HepG2 (cell line): ENCODE measurements at regions not wholly inside any gene's neighbourhood (a gene's known extent, or its start where the extent isn't known, plus 50 kb on each side); places are given as distances from the start of the nearest gene placed in this dataset.
"Not testable (repeated sequence)": the region's sequence is repeated elsewhere in the genome, so short reads cannot be mapped to it uniquely, and the experiment has no call there.

Experiments used
- ATAC-seq: fragments of 200-7000 bp; cut with Tn5 transposase; 3 replicates; pipeline ENCODE4 v1.9.1; 2020; ENCODE audit warnings: mild to moderate bottlenecking, moderate library complexity
- BruUV-seq: library from RNA; stranded (reverse); fragments of 400-500 nt; replicated peaks from 2 replicates; lab custom pipeline; 2021; lab: Mats Ljungman, UMichigan
- CTCF ChIA-PET: fragments of 300-600 bp; formaldehyde crosslinking; extraction: SDS; loops from one replicate; lab custom pipeline; 2021; ENCODE audit warnings: low total read pairs, inconsistent platforms, low intra/inter-chr PET ratio; lab: Yijun Ruan, JAX
- POLR2A ChIA-PET: fragments of 350-600 bp; sonication (Branson Sonifier 250); formaldehyde crosslinking; loops from one replicate; lab custom pipeline; 2020; ENCODE audit warnings: antibody characterized with exemption, inconsistent platforms; lab: Yijun Ruan, JAX
- DNase-seq: peaks from one replicate; pipeline ENCODE4 v3.0.0-alpha.2; 2015; ENCODE audit warnings: low spot score
- FAIRE-seq: peaks from 3 replicates; lab custom pipeline; 2011; peaks lifted over from hg19 to GRCh38; lab: Jason Lieb, UNC
- H2AFZ ChIP-seq: one replicate; pipeline ENCODE4 v1.6.1; 2011; ENCODE audit warnings: low read length, inconsistent platforms
- H3K27ac ChIP-seq: fragments of 300-600 bp; 3 replicates; pipeline ENCODE4 v1.8.0; 2011; ENCODE audit warnings: mixed run types, mild to moderate bottlenecking, mixed read lengths, low read length, inconsistent platforms; ENCODE audit not compliant: insufficient read depth; ENCODE audit errors: extremely low read length
- H3K27me3 ChIP-seq, 2 experiments: fragments of 200-600 bp in 1 of 2; 2 replicates in 1 of 2; 3 replicates in 1 of 2; pipeline versions ENCODE4 v1.6.0 to v1.8.0; 2011; ENCODE audit warnings: low read length in 2 of 2, mild to moderate bottlenecking in 2 of 2, moderate library complexity in 2 of 2, inconsistent platforms in 1 of 2; ENCODE audit not compliant: insufficient read depth in 2 of 2, control insufficient read depth in 1 of 2
- H3K36me3 ChIP-seq, 2 experiments: fragments of 200-600 bp in 1 of 2; replicated peaks in 1 of 2; 2 replicates in 1 of 2; 3 replicates in 1 of 2; pipeline versions ENCODE4 v1.5.1 to v1.8.0; 2011; ENCODE audit warnings: low read length in 2 of 2, inconsistent platforms in 1 of 2; ENCODE audit not compliant: insufficient read depth in 2 of 2, control insufficient read depth in 1 of 2
- H3K4me1 ChIP-seq: 2 replicates; pipeline ENCODE4 v1.5.1; 2012; ENCODE audit warnings: low read length, inconsistent platforms; ENCODE audit not compliant: insufficient read depth
- H3K4me2 ChIP-seq: 2 replicates; pipeline ENCODE4 v1.6.0; 2011; ENCODE audit warnings: low read depth, low read length, inconsistent platforms
- H3K4me3 ChIP-seq, 3 experiments: fragments of 200-600 bp in 1 of 3; sonication (generic), shearing (Covaris generic) in 1 of 3; replicated peaks in 1 of 3; 2 replicates each; pipeline ENCODE4 v1.5.1; 2011 to 2016; ENCODE audit warnings: low read length in 3 of 3, inconsistent platforms in 2 of 3, low read depth in 2 of 3, mild to moderate bottlenecking in 2 of 3, control low read depth in 1 of 3, mixed read lengths in 1 of 3; ENCODE audit not compliant: insufficient read depth in 1 of 3
- H3K79me2 ChIP-seq: one replicate; pipeline ENCODE4 v1.6.1; 2011; ENCODE audit warnings: low read length, inconsistent platforms; ENCODE audit not compliant: insufficient read depth
- H3K9ac ChIP-seq: 2 replicates; pipeline ENCODE4 v1.6.0; 2011; ENCODE audit warnings: mild to moderate bottlenecking, low read depth, low read length, inconsistent platforms; ENCODE audit not compliant: insufficient read depth
- H3K9me3 ChIP-seq: 2 replicates; pipeline ENCODE4 v1.5.1; 2012; ENCODE audit warnings: mild to moderate bottlenecking, low read length
- H4K20me1 ChIP-seq: 2 replicates; pipeline ENCODE4 v1.6.0; 2011; ENCODE audit warnings: inconsistent platforms, mild to moderate bottlenecking, low read length, moderate library complexity; ENCODE audit not compliant: insufficient read depth
- CEBPG ChIP-seq: IDR thresholded peaks from 2 replicates; pipeline ENCODE4 v1.6.1; 2016
- ZMYM4 ChIP-seq: sonication (generic); formaldehyde crosslinking; IDR thresholded peaks from 2 replicates; pipeline ENCODE4 v1.8.1; 2023; ENCODE audit warnings: mild to moderate bottlenecking, missing genetic modification reagents
- ZNF274 ChIP-seq: sonication (generic); formaldehyde crosslinking; IDR thresholded peaks from 2 replicates; pipeline ENCODE4 v1.5.1; 2020; ENCODE audit warnings: mild to moderate bottlenecking, missing genetic modification reagents
- WGBS: methylation state at CpG from one replicate; pipeline ENCODE4 v1.1.6; 2017; ENCODE audit warnings: low lambda C conversion rate; 5-methylcytosine and 5-hydroxymethylcytosine counted together
- in situ Hi-C: cut with HindIII; loops from 2 replicates; pipeline ENCODE4 v1.10.0; 2017; ENCODE audit warnings: low pct_unique_long_range_greater_than_20kb; ENCODE audit not compliant: extremely low pct_ligation_motif_present
- intact Hi-C: fragments of 100-400 bp; cut with micrococcal nuclease; formaldehyde crosslinking; loops from one replicate; pipeline ENCODE4 v1.10.0; 2022; ENCODE audit not compliant: unreplicated experiment

- no peak for FAIRE-seq
- no TSS peak for BruUV-seq
- Histone ChIP-seq H3K4me1 (peaks cover 27% of the 10 kb centered on the region), H3K9ac (no peak overlapping the region), H3K36me3 (no peaks in the 10 kb centered on the region), H3K4me2 (no peak overlapping the region), H2AFZ (no peak overlapping the region), H3K27ac (no peak overlapping the region), H3K4me3 (no peak overlapping the region), H3K27me3 (no peaks in the 10 kb centered on the region), H3K79me2 (no peaks in the 10 kb centered on the region), H3K9me3 (peaks cover 19% of the 10 kb centered on the region), H4K20me1 (no peaks in the 10 kb centered on the region)
- in situ Hi-C loops, result no loop called here
- no peak for ATAC-seq
- WGBS, result 98% methylated on average over 2 of the region's 2 CpGs
- DNase-seq, result no peak
- TF ChIP-seq ZMYM4 (no peak), ZNF274 (CRISPR knock-in tag) (no peak), CEBPG (CRISPR knock-in tag) (no peak)
- POLR2A ChIA-PET, result interaction anchor here (0.6 kb wide), 1 partner anchor 17 kb away, joined by 3 read pairs; no protein-coding TSS in a partner anchor
- CTCF ChIA-PET, result no interaction called here
- intact Hi-C loops, result no loop called here
Observed at GRCh38 chr7:138363721-138364120, 96.3 kb upstream of the TRIM24 start.

GRCh38 chr7:138366137-138366536, 93.9 kb upstream of the TRIM24 start:
- H2AFZ ChIP-seq, POLR2A ChIA-PET, H3K36me3 ChIP-seq, CTCF ChIA-PET, H3K4me1 ChIP-seq, H3K9ac ChIP-seq, ATAC-seq, intact Hi-C loops, BruUV-seq, H3K79me2 ChIP-seq, FAIRE-seq, H3K27ac ChIP-seq, H3K4me2 ChIP-seq, H3K4me3 ChIP-seq, in situ Hi-C loops, H4K20me1 ChIP-seq, H3K27me3 ChIP-seq, DNase-seq: not testable (repeated sequence)
- 88% methylated on average over 2 of the region's 2 CpGs for WGBS
- peaks cover 44% of the 10 kb centered on the region for H3K9me3 ChIP-seq

- H2AFZ ChIP-seq, H3K4me2 ChIP-seq, H4K20me1 ChIP-seq, H3K9ac ChIP-seq, H3K79me2 ChIP-seq, BruUV-seq, POLR2A ChIA-PET, H3K4me1 ChIP-seq, FAIRE-seq, CTCF ChIA-PET, H3K27me3 ChIP-seq, ATAC-seq, intact Hi-C loops, in situ Hi-C loops, H3K36me3 ChIP-seq, DNase-seq, H3K27ac ChIP-seq, H3K4me3 ChIP-seq: not testable (repeated sequence)
- H3K9me3 ChIP-seq, result peaks cover 45% of the 10 kb centered on the region
- 91% methylated on average over 4 of the region's 4 CpGs for WGBS
Observed at GRCh38 chr7:138366676-138367075, 93.4 kb upstream of the TRIM24 start.
